Adrenal gland (tissue), 9 donors: ENCODE measurements at regions not wholly inside any gene's neighbourhood (a gene's known extent, or its start where the extent isn't known, plus 50 kb on each side); places are given as distances from the start of the nearest gene placed in this dataset.

Source experiments
- DNase-seq, 7 donors: peaks; one replicate each; pipeline ENCODE4 v3.0.0-alpha.2; 2019 to 2020
- H3K27ac ChIP-seq, 5 donors: fragments of 200-600 bp; sonication (generic) in 4 of 5; 1 replicate in 3 of 5; 2 replicates in 2 of 5; pipeline versions ENCODE4 v1.5.1 to v1.8.0; 2016 to 2020; ENCODE audit warnings: mild to moderate bottlenecking in 1 of 5
- H3K27me3 ChIP-seq: fragments of 200-600 bp; 2 replicates; pipeline ENCODE4 v1.8.0; 2021
- H3K36me3 ChIP-seq, 2 donors: fragments of 200-600 bp; replicated peaks in 1 of 2; 1 replicate in 1 of 2; 2 replicates in 1 of 2; pipeline versions ENCODE4 v1.5.1 to v1.8.0; 2018 to 2022
- H3K4me1 ChIP-seq, 2 donors: fragments of 200-600 bp; replicated peaks in 1 of 2; 1 replicate in 1 of 2; 2 replicates in 1 of 2; pipeline versions ENCODE4 v1.5.1 to v1.8.0; 2018 to 2021
- H3K4me3 ChIP-seq, 4 donors: fragments of 200-600 bp; sonication (generic) in 3 of 4; one replicate each; pipeline ENCODE4 v1.5.1; 2016 to 2018
- H3K9me3 ChIP-seq, 3 donors: fragments of 200-600 bp; sonication (generic) in 1 of 3; replicated peaks in 1 of 3; 1 replicate in 2 of 3; 2 replicates in 1 of 3; pipeline versions ENCODE4 v1.5.1 to v1.8.0; 2016 to 2021
- POLR2A ChIP-seq, 2 donors: fragments of 450-650 bp; IDR thresholded peaks; one replicate each; pipeline ENCODE4 v1.6.1; 2017; ENCODE audit warnings: antibody characterized with exemption in 2 of 2, mild to moderate bottlenecking in 2 of 2, moderate library complexity in 1 of 2
- WGBS, 4 donors: extraction: QIAGEN DNeasy Blood & Tissue Kit in 2 of 4; methylation state at CpG; one replicate each; pipeline versions ENCODE4 v1.1.5 to v1.1.7; 2013 to 2017; 5-methylcytosine and 5-hydroxymethylcytosine counted together
- intact Hi-C, 2 donors: fragments of 100-400 bp; cut with DNase I; formaldehyde crosslinking; loops; one replicate each; pipeline versions ENCODE4 v1.14.1 to v1.15.0; 2022 to 2023
- TF ChIP-seq, protein P1 (sequence below), 6 experiments: fragments of 450-650 bp in 4 of 6; fragments of 200-600 bp in 2 of 6; sonication (generic) in 1 of 6; IDR thresholded peaks; 1 replicate in 5 of 6; 2 replicates in 1 of 6; pipeline versions ENCODE4 v1.5.1 to v1.8.0; 2016 to 2021; ENCODE audit warnings: antibody characterized with exemption in 6 of 6, mild to moderate bottlenecking in 2 of 6, moderate library complexity in 1 of 6
- donor health status: healthy with polysubstance abuse.
- donor health status: Bipolar disorder and iron deficiency.
- donor health status: DM: yes; HTN: yes; CAD: no.
- donor health status: DM: no; HTN: no; CAD: no.
- donor health status: DM: no; HTN: no; CAD: no.

DNA sequence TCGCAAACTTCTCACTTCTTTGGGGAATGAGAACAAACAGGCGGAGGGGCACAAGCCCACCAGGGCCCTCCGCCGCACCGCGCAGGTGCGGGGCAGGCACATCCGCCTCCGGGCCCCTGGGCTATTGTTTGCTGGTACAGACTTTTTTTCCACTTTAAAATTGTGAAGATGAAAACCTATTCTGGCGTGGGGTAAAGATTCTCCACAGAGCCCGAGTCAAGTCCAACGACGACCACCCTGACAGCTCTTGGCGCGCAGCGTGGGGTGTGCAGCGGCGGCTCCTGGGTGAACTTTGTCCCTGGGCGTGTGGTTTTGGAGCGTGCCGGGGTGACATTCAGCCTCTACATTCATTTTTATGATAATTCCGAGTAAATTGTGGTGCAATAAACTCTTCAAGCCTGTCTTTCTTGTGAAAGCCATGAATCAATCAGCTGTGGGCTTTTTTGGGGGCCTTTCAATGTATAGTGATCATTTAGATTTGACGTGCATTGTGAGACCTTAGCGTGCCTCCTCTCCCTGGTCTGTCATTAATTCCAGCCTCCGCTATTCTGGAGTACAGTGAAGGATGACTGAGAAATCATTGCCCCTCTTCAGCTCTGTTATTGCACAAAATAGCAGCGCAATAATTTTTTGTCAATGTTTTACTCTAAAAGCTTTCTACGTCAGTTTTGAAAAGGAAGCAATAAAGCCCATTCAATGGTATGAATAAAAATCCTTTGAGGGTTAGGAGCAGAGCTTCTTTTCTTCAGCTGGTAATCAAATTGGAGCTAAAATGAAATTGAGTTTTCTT, 90.0 kb downstream of the TEX29 start:
- WGBS, 4 donors, result 70 to 86% (median 77%) methylated on average over 20 to 27 of the region's 27 CpGs
- Histone ChIP-seq H3K4me1 (no peaks in the 10 kb centered on the region), H3K9me3 (no peaks in the 10 kb centered on the region), H3K27ac (no peak overlapping the region), H3K27me3 (peaks cover 8% of the 10 kb centered on the region), H3K4me3 (no peak overlapping the region), H3K36me3 (no peaks in the 10 kb centered on the region)
- intact Hi-C loops, result no loop called here
- DNase-seq, result no peak
- no peak for TF ChIP-seq POLR2A (IDR thresholded peaks at IDR 0.05)
- TF ChIP-seq, protein P1, sequence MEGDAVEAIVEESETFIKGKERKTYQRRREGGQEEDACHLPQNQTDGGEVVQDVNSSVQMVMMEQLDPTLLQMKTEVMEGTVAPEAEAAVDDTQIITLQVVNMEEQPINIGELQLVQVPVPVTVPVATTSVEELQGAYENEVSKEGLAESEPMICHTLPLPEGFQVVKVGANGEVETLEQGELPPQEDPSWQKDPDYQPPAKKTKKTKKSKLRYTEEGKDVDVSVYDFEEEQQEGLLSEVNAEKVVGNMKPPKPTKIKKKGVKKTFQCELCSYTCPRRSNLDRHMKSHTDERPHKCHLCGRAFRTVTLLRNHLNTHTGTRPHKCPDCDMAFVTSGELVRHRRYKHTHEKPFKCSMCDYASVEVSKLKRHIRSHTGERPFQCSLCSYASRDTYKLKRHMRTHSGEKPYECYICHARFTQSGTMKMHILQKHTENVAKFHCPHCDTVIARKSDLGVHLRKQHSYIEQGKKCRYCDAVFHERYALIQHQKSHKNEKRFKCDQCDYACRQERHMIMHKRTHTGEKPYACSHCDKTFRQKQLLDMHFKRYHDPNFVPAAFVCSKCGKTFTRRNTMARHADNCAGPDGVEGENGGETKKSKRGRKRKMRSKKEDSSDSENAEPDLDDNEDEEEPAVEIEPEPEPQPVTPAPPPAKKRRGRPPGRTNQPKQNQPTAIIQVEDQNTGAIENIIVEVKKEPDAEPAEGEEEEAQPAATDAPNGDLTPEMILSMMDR (IDR thresholded peaks at IDR 0.05), result no peak

DNA sequence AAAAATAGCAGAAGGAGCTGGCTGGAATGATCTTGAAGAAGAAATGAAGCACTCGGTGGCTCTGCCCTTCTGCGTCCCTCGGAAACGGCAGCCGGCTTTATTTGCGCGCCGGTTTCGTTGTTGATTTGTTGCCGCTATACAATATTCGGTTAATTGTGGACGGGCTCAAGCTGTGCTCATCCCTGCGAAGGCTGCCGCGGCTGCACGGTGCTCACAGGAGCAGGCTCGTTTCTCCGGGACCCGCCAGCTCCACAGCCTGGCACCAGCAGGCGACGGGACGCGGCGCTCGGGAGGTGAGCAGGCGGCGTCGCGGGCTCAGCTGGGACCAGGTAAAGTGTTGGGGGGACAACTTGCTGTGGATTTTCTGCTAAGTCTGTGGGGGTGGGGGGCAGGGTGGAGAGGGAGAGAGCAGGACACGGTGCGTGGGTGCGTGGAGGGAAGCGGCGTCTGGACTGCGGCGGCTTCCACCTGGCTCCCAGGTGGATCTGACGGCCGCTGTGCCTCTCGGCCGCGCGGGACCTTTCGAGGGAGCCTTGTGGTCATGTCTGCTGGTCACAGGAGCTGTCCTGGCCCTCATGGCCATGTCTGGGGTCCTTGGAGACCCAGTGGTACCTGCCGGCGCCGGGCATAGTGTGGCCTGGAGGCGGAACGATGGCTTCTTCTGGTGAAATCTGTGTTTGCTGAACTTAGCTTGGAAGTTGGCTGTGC, 90.9 kb downstream of the TEX29 start:
- H3K27ac ChIP-seq, result no peak overlapping the region
- no peaks in the 10 kb centered on the region for H3K36me3 ChIP-seq
- TF ChIP-seq, protein P1 (IDR thresholded peaks at IDR 0.05), result no peak
- no peak for TF ChIP-seq POLR2A (IDR thresholded peaks at IDR 0.05)
- DNase-seq, result no peak
- no peaks in the 10 kb centered on the region for H3K4me1 ChIP-seq
- H3K27me3 ChIP-seq, result peaks cover 8% of the 10 kb centered on the region
- WGBS, 4 donors, result 33 to 56% (median 46%) methylated on average over 14 to 48 of the region's 48 CpGs
- H3K9me3 ChIP-seq, result no peaks in the 10 kb centered on the region
- intact Hi-C loops, result no loop called here
- H3K4me3 ChIP-seq, result no peak overlapping the region

GRCh38 chr13:111411919-111412650, 91.6 kb downstream of the TEX29 start:
- no peaks in the 10 kb centered on the region for H3K36me3 ChIP-seq
- no peak for TF ChIP-seq POLR2A (IDR thresholded peaks at IDR 0.05)
- TF ChIP-seq, protein P1 (IDR thresholded peaks at IDR 0.05), result no peak
- H3K27me3 ChIP-seq, result peaks cover 8% of the 10 kb centered on the region
- no peaks in the 10 kb centered on the region for H3K9me3 ChIP-seq
- intact Hi-C loops, result no loop called here
- no peaks in the 10 kb centered on the region for H3K4me1 ChIP-seq
- H3K27ac ChIP-seq, result no peak overlapping the region
- 55 to 62% (median 59%) methylated on average over 14 to 15 of the region's 15 CpGs for WGBS, 4 donors
- H3K4me3 ChIP-seq, result no peak overlapping the region
- no peak for DNase-seq
